Umbilical cord (tissue), 1 donor: ENCODE measurements at regions not wholly inside any gene's neighbourhood (a gene's known extent, or its start where the extent isn't known, plus 50 kb on each side); places are given as distances from the start of the nearest gene placed in this dataset.
A peak's percentile ranks its signal among the peaks of the same experiment; 100 is the strongest.
"Not testable (repeated sequence)": the region's sequence is repeated elsewhere in the genome, so short reads cannot be mapped to it uniquely, and the experiment has no call there.

Source experiments
- DNase-seq: peaks from one replicate; pipeline ENCODE4 v3.0.0-alpha.2; 2015; ENCODE audit warnings: low spot score

DNA sequence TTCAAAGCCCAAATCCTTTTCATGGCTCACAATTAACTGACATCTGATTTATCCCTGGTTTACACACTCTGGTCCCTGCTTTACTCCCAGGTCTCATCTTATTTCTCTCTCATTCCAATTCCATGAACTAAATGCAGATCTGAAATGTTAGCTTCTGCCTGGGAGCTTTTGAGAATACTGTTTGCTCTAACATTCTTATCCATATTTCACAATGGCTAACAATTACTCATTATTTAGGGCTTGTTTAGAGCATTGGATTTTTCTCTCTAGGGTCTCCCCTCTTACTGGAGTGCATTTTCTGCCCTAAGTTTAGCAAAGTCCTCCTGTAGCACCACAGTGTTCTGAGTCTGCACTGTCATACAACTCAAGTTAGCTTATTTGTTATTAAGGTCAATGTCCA lies 121.5 kb upstream of the HCRTR2 start:
- DNase-seq = no peak

DNA sequence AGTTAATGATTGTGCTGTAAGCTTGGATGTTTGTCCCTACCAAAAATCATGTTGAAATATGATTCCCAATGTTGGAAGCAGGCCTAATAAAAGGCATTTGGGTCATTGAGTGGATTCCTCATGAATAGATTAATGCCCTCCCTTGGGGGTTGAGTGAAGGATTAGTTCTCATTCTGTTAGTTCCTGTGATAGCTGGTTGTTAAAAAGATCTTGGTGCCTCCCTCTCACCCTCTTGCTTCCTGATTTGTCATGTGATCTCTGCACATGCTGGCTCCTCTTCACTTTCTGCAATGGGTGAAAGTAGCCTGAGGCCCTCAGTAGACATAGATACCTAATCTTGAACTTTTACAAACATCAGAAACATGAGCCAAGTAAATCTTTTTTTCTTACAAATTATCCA lies 115.6 kb upstream of the HCRTR2 start:
- DNase-seq = no peak

GRCh38 chr6:55064711-55065420 lies 109.4 kb upstream of the HCRTR2 start:
- no peak for DNase-seq

DNA sequence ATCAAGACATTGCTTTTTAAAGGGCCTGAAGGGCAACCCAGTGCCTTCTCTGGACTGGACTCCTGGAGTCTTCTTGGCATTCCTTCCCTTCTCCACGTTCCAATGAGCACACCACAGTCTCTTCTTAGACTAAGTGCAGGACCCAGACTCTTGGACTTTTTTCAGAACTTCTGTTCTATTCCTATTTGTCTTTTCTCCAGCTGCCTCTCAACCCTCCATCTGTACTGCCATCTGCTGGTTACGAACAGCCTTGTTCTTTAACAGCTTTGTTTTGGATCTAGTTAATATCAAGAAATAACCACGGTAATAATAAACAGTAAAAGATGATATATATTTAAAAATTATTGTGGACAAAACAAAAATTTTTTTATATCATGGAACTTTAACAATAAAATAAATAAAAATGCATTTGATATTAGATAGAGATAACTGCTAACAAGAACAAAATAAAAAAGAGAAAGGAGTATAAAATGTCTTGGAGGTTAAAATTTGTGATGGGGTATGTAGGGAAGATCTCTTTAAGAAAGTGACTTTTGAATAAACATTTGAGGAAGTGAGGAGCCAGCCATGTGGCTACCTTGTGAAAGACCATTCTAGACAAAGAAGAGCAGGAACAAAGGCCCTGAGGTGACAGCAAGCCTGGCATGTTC lies 105.1 kb upstream of the HCRTR2 start:
- peak; percentile 46 for DNase-seq

GRCh38 chr6:55082021-55082420 lies 92.3 kb upstream of the HCRTR2 start:
- DNase-seq = no peak

DNA sequence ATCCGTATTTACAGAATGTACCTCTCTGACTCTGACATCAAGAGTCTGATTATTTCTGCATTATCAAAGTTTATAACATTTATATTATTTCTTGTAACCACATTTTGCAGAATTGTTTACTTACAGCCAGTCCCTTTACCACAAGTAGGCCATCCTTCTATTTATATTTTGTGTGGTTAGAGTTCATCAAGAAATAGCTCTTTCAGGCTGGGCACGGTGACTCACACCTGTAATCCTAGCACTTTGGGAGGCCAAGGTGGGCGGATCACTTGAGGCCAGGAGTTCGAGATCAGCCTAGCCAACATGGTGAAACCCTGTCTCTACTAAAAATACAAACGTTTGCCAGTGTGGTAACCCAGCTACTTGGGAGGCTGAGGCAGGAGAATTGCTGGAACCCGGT lies 86.3 kb upstream of the HCRTR2 start:
- DNase-seq = not testable (repeated sequence)

- DNase-seq = no peak
These were observed 85.4 kb upstream of the HCRTR2 start for GRCh38 chr6:55088902-55089301.

- no peak for DNase-seq
These were observed 85.0 kb upstream of the HCRTR2 start for GRCh38 chr6:55089325-55089724.

- no peak for DNase-seq
These were observed 73.6 kb upstream of the HCRTR2 start for GRCh38 chr6:55100686-55101085.

GRCh38 chr6:55101157-55101556 lies 73.2 kb upstream of the HCRTR2 start:
- DNase-seq = no peak

DNA sequence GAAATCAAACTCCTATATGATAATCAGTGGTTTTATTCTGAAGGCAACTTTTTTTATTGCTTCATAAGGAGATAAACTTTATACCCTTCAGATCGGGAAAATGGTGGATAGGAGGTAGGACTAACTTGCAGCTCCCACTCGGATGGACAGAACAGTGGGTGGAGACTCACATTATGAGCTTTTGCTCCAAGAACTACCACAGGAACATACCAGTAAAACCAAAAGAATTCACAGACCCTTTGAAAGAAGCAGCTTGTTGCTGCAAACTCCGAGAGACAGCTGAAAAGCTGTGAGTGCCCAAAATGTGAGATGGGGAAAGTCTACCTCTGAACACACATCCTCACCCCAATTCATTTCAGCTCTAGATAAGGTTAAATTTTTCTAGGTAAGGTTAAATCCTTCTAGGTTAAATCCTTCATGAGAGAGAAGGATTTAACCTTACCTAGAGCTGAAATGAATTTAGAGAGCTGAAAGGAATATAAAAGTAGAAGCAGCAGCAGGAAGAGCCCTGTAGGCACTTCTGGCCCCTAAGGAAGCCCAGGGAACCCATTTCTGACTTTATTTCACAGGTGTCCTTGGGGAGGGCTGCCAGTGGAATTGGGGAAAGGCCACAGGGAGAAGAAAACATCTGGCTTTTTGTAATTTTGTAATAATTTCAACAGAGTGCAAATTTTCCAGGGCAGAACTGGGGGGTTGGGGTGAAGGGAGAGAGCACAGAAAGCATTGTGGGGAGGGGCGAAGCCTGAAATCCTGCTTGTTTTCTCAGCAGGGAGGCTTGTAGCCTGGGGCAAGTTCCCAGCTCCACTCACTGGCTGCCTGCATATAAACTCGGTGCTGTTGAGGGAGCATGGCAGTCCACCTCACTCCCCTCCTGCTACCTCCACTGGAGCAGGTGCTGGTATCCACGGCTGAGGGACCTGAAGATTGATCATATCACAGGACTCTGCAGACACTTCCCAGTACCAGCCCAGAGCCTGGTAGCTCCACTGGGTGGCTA lies 65.9 kb upstream of the HCRTR2 start:
- DNase-seq = peak; percentile 3

DNA sequence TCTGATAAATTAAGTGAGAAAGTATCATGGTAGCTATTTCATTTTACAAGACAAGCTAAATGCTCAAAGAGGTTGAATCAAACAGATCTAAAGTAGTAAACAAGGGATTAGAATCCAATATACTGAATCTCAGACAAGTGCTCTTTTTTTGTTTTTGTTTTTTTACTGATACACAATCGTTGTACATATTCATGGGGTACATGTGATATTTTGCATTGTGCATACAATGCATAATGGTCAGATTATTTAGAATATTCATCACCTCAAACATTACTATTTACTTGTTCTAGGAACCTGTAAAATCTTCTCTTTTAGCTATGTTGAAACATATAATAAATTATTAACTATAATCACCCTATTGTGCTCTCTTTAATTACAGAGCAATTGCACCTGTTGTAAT lies 57.0 kb upstream of the HCRTR2 start:
- DNase-seq = no peak

- not testable (repeated sequence) for DNase-seq
These were observed 50.1 kb upstream of the HCRTR2 start for GRCh38 chr6:55124241-55124640.
